HG02885 (cell line): ENCODE measurements at regions not wholly inside any gene's neighbourhood (a gene's known extent, or its start where the extent isn't known, plus 50 kb on each side); places are given as distances from the start of the nearest gene placed in this dataset.

ENCODE experiments used
- ATAC-seq: cut with Tn5 transposase; IDR thresholded peaks from one replicate; pipeline ENCODE4 v1.9.1; 2021; ENCODE audit warnings: mild to moderate bottlenecking; ENCODE audit not compliant: unreplicated experiment, poor library complexity

DNA sequence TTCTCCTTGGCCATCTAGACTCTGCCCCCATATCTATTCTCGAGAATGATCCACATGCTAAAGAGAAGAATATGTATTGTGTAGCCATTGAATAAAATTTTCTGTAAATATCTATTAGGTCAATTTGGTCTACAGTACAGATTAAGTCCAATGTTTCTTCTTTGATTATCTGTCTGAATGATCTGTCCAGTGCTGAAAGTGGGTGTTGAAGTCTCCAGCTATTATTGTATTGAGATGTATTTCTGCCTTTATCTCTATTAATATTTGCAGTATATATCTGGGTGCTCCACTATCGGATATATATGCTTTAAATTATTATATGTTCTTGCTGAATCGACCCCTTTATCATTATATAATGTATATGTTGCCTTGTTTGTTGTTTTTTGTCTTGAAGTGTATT lies 384.9 kb upstream of the ROBO1 start:
- ATAC-seq, result no peak

DNA sequence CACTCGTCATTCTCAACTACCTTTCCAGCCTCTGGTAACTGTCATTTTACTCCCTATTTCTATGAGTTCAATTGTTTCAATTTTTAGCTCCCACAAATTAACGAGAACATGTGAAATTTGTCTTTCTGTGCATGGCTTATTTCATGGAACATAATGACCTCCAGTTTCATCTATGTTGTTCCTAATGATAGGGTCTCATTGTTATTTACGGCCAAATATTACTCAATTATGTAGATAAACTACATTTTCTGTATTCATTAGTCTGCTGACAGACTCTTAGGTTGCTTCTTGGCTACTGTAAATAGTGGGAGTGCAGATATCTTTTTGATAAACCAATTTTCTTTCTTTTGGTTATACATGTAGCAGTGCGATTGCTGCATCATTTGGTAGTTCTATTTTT lies 374.9 kb upstream of the ROBO1 start:
- no peak for ATAC-seq

DNA sequence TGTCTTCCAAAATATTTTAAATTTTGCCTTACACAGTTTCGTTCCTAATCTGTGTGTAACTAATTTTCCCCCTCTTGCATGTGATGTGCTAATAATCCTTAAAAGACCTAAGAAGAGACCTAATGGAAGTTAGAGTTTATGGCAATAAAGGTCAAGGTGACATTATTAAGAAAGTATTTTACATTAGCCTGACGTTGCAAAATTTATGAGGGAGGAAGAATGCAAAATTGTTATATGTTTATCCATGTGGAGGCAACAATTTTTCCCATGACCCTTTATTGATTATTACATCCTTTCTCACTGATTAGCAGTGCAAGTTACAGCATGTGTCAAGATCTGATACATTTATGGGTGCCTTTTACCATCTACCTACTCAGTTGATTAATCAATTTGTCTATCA lies 373.8 kb upstream of the ROBO1 start:
- no peak for ATAC-seq

DNA sequence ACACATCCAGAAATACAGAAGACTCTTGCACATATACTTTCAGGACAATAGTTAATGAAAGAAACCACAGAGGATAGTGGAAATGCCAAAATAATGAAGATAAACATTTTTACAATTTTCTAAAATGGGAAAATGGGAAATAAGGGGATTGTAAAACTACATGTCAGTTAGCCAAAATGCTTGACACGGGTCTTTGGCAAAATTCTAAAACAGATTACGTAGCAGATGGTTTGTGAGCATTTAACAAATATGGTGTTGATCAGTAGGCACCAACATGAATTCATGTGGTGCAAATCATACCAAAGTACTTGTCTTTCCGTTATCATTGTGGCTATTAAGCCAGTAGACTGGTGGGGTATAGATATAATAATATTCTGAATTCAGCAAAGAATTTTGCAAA lies 348.5 kb upstream of the ROBO1 start:
- ATAC-seq, result no peak

DNA sequence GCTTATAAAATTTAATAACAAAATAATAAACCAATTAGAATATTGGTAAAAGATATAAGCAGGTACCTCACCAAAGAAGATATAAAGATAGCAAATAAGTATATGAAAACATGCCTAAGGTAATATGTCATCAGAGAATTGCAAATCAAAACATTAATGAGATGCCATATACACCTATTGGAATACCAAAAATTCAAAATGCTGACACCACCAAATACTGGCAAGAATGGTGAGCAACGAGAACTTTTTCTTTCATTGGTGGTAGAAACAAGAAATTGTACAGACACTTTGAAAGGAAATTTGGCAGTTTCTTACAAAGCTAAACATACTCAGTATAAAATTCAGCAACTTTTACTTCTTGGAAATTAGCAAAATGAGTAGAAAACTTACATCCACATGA lies 346.9 kb upstream of the ROBO1 start:
- ATAC-seq, result no peak

DNA sequence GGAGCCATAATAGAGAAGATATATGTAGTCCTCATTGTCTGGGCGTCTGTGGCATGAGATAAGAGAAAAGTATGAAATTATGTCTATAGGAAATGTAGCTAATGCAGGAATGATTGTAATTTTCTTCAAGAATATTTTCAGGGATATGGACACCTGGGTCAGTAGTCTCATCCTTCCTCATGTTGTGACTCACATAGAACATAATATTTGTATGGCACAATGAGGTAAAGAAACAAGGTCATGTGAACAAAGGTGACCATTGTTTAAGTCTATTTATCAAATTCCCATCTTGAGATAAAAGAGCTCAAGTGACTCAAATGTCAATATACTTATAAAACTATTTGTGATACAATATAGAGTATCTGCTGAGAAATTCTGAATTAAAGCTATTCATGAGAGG lies 345.5 kb upstream of the ROBO1 start:
- ATAC-seq, result no peak

DNA sequence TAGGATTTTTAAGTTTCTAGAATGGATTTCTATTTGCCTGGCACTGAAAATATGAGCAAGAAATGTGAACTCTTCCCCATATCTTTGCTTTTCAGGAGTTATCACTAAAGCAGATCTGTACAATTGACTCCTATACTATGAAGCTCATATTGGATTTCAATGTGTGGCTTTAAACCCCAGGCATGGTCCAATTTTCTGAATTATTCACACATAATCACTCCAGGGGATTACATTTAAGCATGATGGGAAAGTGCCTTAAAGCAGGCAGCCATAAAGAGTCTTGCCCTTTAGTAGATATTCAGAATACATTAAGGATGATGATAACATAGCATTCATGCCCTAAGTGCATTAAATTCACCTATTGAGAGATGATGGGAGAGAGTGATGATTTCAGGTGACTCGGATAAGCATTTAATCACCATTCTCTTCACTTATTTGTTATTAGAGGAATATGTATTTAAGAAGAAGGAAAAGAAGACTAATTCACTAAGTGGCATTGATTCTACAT lies 331.8 kb upstream of the ROBO1 start:
- ATAC-seq, result no peak

DNA sequence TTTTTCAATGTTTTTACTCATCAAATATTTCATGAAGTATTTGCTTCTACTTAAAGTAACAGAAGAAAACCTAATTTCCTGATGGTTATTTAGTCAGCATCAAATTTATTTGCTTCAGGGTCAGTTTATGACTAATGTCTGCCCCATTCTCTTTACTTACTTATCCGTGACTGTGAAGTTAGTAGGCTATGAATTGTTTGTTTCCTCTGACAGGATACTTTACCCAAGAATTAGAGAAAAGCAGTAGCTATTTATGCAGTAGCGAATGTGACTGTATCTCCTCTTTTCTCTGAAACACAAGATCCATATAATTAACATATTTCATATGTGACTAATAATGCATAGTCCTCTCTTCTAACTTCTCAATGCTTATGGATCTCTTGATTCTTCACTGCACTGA lies 329.9 kb upstream of the ROBO1 start:
- ATAC-seq, result no peak

DNA sequence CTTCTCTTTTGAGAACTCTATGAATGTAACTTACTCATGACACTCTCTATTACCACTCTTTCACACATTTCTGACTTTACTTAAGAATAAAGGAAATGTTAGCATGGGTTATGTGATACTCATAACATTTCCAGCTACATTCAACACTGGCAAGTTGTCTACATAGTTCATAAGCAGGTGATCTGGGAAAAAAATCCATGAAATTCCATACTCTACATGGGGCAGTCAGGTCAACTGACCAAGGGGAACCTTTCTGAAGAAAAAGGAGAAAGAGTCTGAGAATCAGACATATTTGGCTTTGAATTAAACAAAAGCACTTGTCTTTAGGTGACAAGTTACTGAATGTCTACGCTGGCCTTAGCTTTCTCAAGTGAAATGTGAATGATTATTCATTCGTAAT lies 329.1 kb upstream of the ROBO1 start:
- no peak for ATAC-seq

DNA sequence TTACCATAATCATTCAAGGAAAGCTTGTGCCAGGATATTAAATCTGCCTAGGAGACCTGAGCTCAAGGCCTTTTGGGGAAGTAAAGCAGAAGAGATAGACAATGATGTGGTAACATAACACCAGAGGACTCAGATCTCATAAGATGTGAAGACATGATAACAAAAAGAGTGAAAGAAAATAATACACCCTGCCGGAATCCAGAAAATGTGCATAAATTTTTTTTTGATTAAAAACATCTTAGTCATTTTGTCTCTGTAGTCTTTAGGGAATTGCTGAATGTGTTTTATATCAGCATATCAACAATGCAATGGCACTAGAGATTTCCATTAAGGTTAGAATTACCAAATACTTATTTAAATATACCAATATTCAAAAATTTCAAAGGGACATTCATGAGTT lies 326.8 kb upstream of the ROBO1 start:
- ATAC-seq, result no peak

DNA sequence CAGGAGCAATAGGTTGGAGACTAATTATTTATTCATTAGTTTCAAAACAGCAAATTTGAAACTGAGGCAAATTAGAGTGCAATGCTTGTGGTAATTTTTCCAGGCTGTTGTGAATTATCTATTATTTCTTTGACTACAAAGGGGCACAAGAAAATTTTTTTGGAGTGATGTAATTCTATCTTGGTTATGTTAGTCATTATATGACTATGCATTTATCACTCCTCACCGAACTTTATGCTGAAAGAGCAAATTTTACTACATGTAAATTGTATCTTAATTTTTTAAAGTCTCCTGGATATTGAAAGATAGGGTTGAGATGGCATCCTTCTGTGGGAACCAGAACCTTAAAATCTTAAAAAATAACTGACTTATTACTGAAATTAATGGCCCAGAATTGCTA lies 320.0 kb upstream of the ROBO1 start:
- ATAC-seq, result no peak

DNA sequence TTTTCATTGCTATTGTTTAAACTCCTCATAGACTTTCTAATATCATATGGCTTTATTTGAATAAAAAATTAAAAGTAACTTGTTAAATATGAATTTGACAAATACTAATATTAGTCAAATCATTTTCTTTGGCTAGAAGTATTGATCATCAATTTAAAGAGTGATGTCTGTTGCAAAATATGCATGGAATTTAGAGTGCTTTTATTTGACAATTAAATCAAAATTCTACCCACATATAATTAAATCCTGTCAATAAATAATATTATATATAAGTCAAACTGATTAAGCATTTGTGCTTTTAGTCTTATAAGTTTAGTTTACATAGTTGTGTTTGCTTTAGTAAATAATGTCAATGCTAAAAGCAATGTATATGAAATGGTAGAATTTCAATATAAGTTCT lies 318.6 kb upstream of the ROBO1 start:
- ATAC-seq, result no peak

DNA sequence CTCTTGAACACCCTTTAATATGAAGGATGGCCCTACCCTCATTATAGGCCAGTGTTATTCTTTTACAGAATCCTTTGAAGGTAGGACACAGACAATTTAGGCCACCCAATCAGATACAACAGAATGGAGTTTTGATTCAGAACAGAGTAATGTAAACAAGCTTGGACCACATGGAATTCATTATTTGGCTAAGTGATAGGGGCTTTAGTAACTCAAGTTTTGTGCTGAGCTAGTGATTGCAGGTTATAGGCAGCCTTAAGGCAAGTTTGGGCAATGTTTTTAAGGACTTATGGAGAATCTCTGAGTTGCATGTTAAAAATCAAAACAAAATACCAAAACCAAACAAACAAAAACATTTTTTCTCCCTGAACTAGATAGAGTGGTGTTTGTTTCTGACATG lies 312.1 kb upstream of the ROBO1 start:
- no peak for ATAC-seq

DNA sequence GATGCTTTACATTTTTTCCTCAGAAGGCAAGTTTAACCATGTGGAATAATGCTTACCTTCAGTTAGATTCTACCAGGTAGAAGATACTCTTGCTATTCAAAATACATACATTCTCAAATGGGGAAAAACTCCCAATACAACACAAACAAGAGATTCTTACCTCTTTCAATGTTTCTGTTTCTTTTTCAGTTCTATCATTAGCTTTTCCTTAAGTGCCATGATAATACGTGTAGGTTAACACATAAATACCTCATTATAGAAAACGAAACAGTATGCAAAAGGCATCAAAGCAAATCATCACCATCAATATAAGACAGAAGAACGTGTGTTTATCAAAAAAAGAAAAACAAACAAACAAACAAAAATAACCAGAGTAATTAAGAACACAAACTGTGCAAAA lies 300.7 kb upstream of the ROBO1 start:
- ATAC-seq, result no peak

DNA sequence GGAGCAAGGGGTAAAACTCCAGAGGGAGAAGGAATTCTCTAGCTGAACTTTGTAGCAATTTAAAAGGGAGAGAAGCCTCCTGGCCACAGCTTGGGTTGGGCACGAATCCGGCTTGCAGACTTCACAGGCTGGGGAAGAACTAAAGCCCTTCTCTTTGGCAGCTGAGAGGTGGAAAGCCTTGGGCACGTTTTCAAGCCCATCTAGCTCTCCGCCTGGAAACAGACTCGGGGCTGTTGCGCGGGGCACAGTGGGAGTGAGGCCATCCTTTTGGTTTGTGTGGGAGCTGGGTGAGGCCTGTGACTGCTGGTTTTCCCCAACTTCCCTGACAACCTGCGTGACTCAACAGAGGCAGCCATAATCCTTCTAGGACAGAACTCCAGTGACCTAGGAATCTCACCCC lies 295.7 kb upstream of the ROBO1 start:
- no peak for ATAC-seq

DNA sequence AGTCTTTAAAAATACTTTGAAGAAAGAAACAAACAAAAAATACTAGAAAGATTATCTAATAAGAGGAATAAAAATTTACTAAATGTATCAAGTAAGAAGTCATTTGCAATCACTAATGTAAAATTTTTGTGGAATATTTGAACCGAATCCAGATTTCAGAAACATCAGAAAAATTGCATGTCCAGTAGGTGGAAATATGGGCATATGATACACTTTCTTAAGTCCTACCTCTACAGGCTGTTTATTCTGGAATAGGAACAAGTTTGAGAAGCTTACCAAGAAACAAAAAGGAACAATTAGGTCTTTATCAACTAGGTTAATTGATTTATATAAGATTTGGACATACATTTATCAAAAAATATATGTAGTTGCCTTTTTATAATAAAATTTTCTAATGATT lies 292.9 kb upstream of the ROBO1 start:
- no peak for ATAC-seq

DNA sequence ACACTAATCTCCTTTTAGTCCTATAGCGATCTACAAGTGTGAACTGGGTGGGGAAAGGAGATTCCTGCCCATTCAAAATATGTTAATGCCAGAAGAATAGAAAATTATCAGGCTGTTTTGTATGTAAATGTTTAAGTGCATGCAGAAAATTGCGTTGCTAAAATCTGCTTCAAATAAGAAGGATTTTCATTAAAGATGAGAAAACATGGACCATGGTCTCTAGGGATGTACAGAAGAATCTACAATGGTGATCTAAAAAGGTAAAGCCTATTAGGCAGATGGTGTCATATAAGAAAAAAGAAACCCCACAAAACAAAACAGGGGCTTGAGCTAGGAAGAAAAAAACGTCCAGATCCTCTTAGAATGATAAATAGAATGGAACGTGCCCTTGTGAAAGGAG lies 287.5 kb upstream of the ROBO1 start:
- no peak for ATAC-seq

DNA sequence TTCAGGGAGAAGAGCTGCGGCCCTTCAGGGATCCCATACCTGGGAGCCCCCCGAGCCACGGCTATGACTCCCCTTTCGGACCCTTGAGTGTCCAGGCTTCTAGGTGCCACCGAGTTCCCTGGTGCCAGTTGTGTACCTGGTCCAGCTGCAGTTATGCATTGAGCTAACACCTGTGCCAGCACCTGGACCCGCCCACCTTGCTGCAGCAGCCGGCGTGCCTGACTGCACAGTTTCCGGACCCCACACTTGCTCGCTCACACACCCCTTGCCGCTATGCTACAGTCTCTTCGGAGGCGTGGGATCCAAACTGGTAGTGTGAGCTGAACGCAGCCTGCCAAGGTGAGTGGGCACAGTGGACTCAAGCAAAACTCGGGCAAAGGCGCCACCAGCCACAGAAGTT lies 284.5 kb upstream of the ROBO1 start:
- no peak for ATAC-seq

DNA sequence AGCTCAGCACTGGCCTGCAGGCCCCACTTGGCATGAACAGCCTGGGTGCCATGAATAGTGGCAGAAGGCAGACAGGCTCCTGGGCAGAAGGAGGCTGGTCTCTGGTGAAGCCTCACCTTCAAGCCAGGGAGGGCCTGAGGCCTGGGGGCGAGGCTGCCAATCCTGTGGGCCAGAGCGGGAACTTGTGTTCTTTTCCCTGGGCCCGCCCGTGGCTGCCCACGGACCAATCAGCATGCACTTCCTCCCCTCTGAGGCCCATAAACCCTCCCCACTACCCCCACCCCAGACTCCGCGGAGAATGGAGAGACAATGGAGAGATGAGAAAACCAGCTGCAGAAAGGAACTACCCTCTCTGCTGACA lies 283.8 kb upstream of the ROBO1 start:
- ATAC-seq, result no peak

DNA sequence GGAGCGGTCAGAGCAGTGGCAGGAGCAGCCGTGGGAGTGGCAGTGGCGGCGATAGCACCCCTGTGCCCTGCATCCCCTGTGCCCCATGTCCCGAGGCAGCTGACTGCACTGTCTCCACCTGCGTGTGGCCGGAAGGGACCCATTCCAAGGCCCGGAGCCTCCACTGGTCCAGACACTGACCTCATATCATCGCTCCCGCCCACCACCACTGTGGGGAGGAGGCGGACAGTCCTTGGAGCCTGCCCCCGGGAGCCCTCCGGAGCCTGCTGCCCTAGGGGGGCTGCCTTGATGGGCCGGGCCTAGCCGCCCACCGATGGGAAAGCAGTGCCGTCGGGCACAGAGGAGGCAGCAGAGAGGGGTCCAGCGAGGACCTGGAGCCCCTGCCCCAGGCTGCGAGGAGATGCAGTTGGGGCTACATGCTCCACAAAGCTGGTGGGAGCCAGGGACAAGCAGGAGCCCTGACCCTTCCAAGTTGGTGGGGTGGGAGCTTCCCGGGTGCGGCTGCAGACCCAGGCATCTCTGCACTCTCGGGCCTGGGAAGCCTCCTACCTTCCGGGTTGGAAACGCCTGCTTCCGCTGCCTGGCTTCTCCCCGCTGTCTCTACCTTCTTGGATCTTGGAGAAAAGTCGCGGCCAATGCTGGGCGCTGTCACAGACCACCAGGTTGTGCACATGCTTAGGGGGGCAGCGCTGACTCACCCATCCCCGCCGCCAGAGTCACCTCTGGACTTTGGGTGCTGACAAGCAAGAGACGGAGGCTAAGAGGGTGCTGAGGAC lies 283.2 kb upstream of the ROBO1 start:
- no peak for ATAC-seq

DNA sequence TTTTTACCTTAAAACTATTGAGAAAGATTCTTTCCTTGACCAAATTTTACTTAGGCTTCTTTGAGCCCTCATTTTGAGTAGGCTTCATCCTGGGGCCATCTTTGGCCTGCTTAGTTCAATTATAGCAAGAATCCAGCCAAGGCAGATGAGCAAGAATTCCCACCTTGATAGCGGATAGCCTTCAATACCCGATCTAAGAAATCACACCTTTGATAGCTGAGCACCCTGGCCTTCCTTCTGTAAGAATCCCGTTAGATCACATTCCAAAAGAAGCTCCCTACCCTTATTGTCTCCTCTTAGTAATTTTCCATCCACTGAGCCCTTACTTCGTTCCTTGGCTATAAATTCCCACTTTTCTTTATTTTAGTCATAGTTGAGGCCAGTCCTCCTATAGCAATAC lies 275.4 kb upstream of the ROBO1 start:
- no peak for ATAC-seq

DNA sequence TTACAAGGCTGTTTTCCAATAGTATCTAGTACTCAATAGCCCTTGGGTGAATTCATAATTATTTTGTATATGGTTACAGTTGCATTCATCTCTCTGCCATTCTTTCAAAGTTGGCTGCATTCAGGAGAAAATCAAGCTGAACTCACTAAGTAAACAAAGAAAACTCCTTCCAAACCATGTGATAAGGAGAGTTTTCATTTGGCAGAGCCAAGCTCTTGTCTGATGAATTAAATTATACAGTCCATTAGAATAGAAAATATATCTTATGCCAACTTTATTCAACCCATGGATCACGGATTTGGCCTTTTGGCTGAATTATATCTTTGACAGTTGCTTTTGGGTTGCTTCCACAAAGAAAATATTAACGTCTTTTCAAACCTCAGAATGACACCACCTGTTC lies 272.3 kb upstream of the ROBO1 start:
- ATAC-seq, result no peak

DNA sequence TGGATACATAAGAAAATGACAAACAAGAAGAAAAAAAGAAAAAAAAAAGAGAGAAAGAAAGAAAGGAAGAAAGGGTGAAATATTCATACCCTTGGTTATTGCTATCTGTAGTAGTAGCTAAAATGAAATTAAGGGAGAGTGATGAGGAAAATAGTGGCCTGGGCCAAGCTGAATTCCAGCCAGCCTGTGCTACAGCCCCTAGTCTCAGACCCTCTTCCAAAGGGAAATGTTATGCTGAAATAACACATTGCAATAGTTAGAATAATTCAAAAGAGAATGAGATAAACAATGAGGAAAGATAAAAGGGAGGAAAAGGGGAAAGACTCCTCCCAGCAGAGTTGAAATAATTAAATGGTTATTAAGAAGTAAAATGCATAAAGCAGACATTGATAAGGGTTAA lies 268.4 kb upstream of the ROBO1 start:
- no peak for ATAC-seq
